NCI-H526 treated with DMSO at 0.1 percent for 48 hours (cell line): ENCODE measurements at regions not wholly inside any gene's neighbourhood (a gene's known extent, or its start where the extent isn't known, plus 50 kb on each side); places are given as distances from the start of the nearest gene placed in this dataset.
"Not testable (repeated sequence)": the region's sequence is repeated elsewhere in the genome, so short reads cannot be mapped to it uniquely, and the experiment has no call there.

Experiments used
- DNase-seq: peaks from one replicate; lab custom pipeline; 2025; lab: John Stamatoyannopoulos, UW

DNA sequence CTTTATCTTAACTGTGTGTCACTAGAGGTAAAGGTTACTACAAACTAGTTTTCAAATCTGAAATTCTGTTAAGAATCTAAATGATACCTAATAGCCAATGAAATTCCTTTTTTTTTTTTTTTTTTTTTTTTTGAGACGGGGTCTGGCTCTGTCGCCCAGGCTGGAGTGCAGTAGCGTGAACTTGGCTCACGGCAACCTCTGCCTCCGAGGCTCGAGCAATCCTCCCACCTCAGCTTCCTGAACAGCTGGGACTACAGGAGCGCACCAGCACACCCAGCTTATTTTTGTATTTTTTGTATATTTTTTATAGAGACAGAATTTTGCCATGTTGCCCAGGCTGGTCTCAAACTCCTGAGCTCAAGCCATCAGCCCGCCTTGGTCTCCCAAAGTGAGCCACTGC lies 160.3 kb upstream of the NEBL start:
- DNase-seq: no peak

DNA sequence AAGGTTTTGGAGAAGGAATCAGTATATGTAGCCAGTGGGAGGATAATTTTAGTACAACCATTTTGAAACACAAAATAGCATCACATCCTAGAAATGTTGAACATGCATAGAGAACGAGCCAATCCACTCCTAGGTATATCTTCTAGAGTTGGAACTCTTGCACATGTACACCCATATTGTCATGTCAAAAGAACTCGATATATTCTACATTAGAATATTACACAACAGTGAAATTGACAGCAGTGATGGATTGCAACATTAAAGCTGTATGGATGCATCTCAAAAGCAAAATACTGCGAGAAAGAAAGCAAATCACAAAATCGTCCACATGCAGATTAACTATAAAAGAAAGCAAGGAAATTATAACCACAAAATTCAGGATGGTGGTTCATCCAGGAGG lies 159.3 kb upstream of the NEBL start:
- DNase-seq: no peak

GRCh38 chr10:21055339-21056135 lies 158.4 kb upstream of the NEBL start:
- peak; percentile 29 for DNase-seq

GRCh38 chr10:21053953-21054690 lies 157.0 kb upstream of the NEBL start:
- no peak for DNase-seq

GRCh38 chr10:21052709-21053104 lies 155.6 kb upstream of the NEBL start:
- no peak for DNase-seq

DNA sequence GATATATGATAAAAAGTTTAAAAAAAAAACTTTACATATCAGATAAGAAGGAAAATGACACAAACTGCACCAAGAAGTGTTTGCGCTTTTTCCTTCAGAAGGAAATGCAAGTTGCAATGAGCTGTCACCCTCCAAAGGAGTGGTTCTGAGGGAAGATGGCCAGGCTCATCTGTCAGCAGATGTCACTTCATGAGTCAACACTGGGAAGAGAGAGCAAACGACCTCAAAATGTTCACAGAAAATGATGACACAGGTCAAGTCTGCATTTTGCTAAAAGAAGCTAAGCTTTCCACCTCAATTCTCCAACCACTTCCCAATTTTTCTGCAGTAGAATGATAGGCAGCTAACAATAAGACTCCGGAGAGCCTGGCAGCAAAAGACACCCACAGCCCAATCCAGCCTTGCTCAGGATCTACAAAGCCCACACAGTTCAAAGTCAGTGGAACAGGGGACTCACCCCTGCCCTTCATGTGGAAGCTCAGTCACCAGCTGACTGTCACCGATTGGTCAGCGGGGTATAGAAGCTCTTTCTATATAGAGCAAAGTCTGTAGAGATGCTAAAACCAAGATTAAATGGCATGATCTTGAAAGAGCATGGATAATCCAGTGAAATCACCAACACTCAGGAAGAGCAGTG lies 155.1 kb upstream of the NEBL start:
- no peak for DNase-seq

DNA sequence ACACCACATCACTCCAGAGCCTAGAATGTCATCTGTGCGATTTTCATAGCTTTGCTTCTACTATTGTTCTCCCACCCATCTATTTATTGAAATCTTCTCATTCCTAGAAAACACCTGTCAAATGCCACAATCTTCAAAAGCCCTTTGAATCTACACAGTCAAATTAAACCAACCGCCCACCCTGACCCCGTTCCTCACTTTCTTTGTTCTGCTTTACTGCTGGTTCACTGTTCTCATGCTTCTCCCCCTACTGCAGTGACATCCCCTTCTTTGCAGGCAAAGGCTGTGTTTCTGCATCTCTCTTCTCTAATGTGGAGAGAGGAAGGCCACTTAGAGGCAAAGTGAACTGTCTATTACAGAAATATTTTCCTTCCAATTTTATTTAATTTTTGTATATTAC lies 152.4 kb upstream of the NEBL start:
- no peak for DNase-seq

DNA sequence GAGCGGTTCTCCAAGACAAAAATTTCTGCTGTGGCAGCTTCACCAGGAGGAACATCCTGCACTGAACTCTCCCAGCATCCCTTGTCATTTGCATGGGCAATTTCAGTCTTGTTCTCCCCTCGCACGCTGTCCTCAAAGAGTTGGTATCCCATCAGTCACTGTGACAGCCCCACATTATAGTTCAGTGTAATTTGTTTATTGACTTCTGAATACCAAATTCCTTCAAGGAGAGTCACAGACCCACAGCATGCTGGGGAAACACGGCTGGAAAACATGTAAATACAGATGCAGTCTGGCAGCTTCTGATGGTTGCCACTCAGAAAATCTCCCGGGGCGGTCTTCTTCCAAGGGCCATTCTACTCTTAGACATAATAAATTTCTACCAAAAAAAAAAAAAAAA lies 151.0 kb upstream of the NEBL start:
- peak; percentile 88 for DNase-seq

DNA sequence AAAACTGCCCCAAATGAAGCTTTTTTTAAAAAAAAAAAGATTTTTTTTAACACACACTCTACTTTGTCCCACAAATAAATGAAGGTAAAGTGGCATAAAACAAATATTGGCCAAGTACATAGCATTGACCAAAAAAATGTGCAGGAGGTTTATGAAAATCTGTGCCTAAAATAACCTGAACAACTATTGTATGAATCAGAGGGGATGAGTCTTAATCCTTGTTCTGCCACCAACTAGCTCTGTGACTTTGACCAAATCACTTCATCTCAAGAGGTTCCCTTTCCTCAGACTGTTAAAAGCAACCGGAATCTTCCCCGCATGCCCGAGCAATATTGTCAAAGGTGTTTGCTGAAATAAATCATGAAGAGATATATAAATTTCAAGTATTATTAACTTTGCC lies 150.4 kb upstream of the NEBL start:
- DNase-seq: no peak

GRCh38 chr10:21047096-21047495 lies 150.0 kb upstream of the NEBL start:
- no peak for DNase-seq

DNA sequence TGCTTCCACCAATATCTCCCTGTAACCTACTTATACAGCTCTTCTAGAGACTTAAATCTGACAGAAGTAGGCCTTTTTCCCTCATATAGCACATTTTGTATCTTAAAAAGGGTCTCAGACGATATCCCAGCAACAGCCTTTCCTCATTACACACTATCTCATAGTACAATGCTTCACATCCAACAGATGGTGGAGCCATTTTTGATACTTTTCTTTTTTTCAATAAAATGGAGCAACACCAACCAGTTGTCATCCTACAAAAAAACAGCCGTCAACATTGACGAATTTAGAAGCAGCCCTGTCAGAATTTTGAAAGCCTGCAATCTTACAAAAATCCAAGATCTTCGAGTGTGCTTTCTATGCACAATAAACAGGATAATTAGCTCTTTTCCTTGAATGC lies 145.9 kb upstream of the NEBL start:
- no peak for DNase-seq

DNA sequence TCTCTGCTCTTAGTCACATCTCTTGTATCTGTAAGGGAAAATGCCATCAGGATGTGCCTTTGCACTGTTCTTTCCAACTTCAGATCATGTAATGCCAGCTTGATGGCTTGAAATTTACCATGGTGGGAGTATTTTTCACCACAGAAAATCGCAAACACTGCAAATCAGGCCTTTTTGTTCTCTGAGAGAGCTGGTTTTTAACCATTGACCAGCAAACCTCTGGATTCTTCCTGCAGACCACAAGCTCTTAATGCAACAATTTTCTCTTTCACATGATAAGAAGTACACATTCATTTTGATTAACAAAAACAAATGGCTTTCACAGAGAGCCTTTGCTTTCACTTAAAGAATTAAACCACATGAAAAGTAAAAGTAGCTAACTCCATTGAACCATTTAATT lies 145.4 kb upstream of the NEBL start:
- no peak for DNase-seq

DNA sequence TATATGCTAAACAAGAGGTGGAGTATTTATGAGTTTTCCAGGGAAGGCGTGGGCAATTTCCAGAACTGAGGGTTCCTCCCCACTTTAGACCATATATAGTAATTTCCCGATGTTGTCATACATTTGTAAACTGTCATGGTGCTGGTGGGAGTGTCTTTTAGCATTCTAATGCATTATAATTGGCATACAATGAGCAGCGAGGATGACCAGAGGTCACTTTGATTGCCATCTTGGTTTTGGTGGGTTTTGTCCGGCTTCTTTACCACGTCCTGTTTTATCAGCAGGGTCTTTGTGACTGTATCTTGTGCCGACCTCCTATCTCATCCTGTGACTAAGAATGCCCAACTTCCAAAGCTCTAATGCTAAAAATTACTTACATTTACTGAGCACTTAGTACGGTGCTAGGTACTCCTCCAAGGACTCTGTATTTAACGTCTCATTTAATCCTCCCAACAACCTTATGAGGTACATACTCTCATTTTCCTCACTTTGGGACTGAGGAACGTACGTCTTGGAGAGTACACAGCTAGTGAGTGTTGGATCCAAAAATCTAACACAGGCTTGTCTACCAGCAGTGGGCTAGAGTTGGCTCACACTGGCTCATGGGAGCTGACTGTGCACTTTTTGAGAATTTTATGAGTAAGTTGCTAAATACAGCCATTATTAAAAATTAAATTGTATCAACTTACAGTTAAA lies 144.8 kb upstream of the NEBL start:
- no peak for DNase-seq

DNA sequence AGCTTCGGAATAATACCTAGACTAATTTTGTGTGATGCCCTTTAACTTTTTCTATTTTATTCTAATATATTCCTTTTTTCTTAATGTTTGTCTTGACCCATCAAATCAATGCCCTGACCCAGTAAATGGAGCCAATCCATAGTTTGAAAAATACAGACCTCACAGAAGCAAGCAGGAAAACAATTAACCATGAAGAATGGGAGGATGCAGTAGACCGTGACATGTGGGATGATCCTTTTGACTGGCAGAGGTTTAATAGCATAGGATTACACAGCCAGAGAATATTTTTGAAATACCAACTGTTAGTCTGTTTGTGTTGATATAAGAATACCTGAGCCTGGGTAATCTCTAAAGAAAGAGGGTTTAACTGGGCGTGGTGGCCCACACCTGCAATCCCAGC lies 142.6 kb upstream of the NEBL start:
- DNase-seq: no peak

- no peak for DNase-seq
Measured at GRCh38 chr10:21036757-21037156, 139.6 kb upstream of the NEBL start.

DNA sequence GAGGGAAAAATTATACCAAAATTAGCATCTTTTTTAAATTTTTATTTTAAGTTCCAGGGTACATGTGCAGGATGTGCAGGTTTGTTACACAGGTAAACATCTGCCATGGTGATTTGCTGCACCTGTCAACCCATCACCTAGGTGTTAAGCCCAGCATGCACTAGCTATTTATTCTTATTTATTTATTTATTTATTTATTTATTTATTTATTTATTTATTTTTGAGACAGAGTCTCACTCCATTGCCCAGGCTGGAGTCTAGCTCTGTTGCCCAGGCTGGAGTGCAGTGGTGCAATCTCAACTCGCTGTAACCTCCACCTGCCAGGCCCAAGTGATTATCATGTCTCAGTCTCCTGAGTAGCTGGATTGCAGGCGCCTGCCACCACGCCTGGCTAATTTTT lies 137.7 kb upstream of the NEBL start:
- not testable (repeated sequence) for DNase-seq

DNA sequence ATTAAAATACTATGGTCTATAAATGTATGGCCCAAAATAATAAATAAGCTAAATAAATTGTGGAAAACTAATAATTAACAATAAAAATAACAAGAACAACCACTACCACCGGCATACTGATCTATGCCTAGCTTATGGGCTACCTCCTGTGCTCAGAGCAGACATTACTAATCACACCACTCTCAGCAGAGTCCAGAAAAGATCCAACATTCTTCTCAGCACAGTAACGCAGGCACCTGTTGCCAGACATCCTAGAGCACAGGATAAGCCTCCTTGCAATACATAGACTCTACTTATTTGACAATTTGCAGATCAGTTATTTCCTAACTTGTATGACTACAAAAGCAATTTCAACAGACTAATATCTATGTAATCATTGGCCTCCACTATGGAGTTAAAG lies 137.1 kb upstream of the NEBL start:
- DNase-seq: no peak

- no peak for DNase-seq
Measured at GRCh38 chr10:21032587-21033319, 135.6 kb upstream of the NEBL start.

DNA sequence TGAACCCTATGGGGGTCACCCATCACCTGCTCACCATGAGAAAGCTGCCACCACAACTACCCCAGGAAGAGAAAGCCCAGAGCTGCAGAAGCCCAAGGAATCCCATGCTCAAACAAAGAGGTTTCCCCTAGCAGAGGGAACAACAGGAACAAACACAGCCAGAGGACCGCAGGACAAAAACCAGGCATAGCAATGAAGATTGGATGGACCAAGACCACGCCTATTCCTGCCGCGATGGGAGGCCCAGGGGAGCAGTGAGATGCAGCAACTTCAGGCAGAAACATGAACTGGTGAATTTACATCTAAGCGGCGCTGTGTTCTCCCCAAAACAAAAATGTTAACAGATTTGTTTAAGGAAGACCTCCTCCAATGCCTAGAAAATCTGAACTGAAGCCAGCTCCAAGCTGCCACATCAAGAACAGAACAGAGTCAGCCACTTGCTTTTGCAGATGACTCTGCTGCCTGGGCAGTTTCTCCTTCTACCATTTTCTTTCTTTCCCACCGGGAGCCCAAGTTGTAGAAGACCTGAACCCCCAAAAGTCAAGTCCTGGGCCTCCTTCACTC lies 134.2 kb upstream of the NEBL start:
- DNase-seq: no peak

DNA sequence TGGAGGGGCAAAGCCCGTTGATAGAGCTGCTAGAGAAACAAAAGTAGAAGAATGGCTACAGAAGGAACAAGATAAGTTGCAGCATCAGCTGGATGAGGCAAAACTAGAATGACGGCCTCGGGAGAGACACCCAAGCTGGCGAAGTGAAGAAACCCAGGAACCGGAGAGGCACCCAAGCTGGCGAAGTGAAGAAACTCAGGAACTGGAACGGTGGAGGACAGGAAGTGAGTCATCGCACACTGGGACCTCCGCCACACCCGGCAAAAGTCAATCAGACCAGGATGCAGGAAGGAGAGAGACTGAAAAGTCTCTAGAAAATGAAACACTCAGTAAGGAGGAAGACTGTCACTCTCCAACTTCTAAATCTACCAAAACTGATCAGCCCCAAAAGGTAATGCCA lies 133.0 kb upstream of the NEBL start:
- no peak for DNase-seq

DNA sequence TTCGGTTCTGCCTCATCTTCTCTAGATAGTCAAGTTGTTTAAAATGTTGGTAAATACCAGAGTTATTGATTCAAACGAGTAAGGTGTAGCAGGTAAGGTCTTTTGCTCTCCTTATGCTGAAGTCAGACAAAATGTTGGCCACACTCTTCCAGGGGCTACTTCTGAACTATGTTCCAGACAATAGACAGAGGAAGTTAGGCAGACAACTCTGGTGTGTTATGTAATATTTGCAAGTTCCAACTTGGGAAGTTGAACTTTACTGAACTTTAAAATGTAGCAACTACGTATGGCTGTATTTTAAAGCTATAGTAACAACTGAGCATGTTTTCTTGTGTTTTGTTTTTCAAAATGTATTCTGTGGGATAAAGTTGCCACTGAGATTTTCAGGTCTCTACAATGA lies 125.7 kb upstream of the NEBL start:
- DNase-seq: no peak
